HG02623 (cell line): ENCODE measurements at regions not wholly inside any gene's neighbourhood (a gene's known extent, or its start where the extent isn't known, plus 50 kb on each side); places are given as distances from the start of the nearest gene placed in this dataset.

ENCODE experiments used
- ATAC-seq: cut with Tn5 transposase; IDR thresholded peaks from one replicate; pipeline ENCODE4 v1.9.1; 2021; ENCODE audit warnings: moderate library complexity; ENCODE audit not compliant: unreplicated experiment

DNA sequence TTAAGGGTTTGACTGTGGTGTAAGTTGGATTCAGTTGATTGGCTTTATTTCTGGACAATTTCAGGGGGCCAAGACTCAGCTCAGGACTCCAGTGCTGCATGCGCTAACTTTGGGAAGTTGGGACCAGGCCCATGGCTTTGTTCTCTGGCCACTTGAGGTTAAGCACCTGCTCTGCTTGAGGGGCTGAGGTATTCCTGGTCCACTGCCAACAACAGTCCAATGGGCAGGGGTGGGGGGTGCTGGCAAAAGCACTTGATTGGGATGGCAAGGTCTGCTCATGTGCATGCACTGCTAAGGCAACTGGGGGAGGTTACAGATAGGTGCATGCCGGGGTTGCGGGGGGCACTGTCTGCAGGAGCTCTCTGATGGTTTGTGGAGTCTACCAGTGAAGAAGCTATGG lies 52.6 kb upstream of the ASB17 start:
- ATAC-seq, result no peak

DNA sequence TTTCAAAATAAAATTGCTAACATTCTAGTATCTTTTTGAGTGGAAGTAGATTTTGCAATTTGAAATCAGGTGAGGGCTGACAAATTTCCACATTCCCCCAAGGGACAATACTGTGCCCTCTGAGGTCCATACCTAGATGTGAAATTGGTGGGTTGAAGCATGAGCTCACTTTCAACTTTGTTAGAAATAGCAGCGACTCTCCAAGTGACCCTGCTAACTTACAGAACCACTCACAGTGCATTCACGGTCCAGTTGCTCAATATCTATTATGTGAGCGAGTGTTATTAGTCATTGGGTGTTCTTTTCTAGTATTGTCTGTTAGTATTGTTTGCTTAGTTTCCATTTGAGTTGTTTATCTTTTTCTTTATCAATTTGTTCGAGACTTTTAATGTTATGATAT lies 53.6 kb upstream of the ASB17 start:
- ATAC-seq, result peak; percentile 82

DNA sequence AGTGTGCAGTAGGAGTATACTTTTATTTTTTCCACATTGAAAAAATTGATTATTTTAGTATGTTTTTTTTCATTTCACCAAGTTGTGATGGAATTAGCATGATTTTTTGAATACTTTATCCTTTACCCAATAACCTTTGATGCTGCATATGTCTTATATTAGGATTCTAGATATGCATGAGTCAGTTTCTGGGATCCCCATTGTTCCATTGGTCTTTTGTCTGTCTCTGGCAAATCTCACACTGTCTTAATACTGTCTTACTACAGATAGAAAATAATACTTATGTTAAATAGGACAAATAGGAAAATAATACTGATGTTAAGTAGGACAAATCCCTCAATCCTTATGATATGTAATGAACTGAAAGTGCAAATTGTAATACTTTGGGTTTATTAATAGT lies 54.3 kb upstream of the ASB17 start:
- ATAC-seq, result no peak

DNA sequence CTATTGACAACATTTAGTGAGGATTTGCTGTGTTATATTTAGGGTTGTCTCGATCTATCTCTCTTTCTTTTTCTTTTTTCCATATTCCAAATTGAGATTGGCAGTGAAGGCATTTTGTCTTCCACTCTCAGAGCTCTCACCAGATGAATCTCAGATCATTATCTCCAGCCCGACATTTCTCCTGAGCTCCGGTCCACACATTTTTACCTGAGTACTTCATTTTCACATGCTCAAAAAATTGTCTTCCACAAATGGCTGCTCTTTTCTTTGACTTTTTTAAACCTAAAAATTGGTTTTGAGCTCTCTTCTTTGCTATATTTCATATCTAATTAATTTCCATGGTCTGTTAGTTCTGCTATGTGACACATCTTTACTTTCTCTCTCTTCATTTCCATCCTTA lies 56.9 kb upstream of the ASB17 start:
- no peak for ATAC-seq

DNA sequence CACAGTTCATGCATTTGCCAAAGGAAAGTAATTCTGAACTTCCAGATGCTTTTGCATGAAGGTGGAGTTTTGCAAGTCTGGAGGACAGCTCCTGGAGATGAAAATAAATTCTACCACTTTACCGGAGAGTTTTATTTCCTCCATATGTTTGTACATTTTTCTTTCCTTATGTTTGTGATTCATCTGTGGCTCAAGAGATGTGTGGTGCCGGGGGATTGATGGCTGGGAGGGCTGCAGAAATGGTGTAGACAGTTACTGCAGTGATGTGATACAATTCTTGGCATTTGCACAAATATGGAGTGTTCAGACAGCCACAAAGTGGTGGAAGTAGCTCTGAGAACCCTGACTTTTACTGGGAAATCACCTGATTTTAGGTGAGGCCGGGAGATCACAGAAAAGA lies 58.5 kb upstream of the ASB17 start:
- no peak for ATAC-seq

DNA sequence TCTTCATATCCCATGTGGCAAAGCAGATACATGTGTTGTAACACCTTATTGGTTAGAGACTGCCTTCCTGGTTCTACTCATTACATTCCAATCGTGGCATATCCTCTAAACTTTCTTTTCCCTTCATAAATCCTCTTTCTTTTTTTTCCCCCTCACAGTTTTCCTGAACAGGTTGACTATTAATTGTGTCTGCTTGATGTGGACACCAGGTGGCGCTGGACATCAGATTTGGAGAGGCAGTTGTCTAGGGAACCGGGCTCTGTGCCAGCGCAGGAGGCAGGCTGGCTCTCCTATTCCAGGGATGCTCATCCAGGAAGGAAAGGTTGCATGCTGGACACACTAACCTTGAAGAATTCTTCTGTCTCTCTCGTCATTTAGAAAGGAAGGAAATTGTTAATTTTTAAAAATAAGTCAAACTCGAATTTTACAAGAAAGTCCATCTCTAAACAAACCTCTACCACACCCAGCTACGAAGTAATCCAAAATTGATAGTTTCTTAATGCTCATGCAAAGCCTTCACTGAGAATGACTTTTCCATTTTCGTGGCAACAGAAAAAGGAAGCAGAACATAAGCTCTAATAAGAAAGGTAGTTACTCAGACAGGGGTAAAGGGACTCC lies 59.4 kb upstream of the ASB17 start:
- ATAC-seq, result peak; percentile 88

DNA sequence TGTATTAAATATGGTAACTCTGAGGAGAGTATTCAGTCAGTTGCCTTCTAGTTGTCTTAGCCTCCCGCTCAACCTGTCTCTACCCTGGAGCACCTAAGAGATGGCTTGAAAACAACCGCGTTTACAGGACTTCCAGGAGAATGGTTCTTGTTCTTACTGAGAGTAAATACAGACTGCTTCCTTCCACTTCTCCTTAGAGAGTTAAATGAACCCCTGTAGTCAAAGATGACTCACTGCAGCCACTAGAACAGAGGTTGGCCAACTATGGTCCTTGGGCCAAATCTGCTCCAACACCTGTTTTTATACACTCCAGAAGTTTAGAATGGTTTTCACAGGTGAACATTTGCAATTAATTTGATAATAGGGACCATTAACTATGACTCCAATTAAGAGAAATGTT lies 60.1 kb upstream of the ASB17 start:
- no peak for ATAC-seq

DNA sequence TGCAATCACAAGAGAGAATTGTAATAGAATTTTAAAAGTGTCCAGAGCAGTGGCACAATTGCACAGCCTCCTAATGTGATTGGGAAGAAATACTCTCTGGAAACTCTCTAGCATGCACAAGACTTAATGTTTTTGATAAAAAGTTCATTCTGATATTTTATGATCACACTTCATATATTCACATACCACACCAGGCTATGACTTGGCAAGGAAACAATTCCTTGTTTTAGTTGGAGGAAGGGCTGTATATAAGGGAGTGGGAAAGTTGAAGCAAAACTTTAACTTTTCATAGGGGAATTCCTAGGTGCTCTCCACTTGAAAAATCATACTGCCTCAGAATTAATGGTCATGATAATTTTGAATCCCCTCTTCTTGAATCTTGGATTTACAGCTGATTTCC lies 61.5 kb upstream of the ASB17 start:
- no peak for ATAC-seq

DNA sequence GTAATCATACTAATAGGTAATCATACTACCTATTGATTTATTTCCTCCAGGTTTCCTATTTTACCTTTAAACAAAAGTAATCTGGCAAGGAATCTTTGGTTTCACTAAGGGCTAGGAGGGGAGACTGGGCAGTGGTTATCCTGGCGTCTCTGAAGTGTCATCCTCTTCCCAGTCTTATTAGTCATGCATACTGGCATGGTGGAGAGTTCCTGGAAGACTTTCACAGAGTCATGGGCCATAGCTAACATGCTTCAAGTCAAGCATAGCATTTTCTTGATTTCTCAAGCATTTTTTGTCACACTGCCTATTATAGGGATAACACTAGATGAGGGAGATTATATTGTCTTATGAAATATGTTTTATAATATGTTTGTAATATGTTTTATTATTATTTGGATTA lies 64.0 kb upstream of the ASB17 start:
- no peak for ATAC-seq

DNA sequence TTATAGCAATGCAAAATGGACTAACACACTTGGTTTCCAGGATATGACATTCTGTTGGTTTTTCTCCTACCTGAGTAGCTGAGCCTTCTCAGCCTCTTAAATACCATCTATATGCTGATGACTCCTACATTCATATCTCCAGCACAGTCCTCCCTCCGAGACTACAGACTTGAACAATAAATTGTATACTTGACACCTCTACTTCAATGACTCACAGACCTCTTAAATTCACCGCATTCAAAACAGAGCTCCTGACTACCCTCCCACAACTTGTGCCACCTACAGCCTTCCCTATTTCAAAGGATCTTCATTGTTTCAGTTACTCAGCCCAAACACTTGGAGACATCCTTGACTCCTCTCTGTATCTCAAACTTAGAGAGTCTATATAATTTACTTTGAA lies 66.8 kb upstream of the ASB17 start:
- no peak for ATAC-seq

DNA sequence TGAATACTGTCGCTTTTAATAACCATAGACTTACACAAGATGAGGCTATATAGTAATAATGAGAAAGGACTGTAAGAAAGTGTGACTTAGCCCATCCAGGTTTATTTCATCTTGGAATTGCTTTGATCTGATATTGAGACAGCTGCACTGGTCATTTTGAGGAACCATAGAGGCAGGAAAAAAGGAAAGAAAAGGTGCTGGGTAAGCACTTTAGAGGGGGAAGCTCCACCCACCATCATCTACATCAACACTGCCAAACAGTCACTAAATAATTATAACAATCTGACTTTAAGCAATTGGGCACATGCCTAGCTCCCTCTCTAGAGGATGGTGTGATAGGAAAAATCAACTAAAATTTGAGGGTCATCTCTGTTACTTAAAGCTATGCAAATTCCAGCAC lies 70.6 kb upstream of the ST6GALNAC3 start:
- no peak for ATAC-seq

DNA sequence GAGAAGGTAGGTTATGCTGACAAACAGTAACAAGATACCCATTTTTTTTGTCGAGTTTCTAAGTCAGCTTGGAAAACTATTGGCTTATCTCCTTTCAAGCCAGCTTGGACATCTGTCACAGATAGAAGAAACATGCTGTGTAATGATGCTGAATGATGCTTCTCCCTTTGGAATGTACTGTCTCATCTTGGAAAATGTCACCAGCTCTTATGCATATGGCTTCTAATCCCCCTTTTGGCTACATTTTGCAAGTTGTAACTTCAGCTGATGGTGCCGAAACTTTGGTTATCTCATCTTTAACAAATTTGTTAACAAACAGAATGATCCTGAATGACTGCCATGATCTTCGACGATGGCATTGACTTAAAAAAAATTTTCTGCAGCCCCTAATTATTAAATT lies 68.8 kb upstream of the ST6GALNAC3 start:
- no peak for ATAC-seq

DNA sequence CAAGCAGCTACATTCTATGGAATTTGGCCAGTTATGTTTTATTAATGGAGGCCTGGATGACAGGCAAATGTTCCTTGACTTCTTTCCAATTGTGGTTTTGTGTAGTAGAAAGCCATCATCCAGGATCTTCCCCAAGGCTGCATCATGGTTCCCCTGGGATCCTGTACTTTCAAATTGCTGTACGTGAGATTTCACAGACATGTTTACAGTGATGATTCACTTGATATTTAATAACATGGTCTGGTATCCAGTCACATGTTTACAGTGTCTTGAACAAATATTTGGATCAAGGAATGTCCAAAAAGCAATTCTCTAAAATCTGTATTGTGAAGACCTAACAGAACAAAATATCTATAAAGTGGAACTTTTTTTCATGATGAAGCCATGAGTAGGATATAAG lies 68.3 kb upstream of the ST6GALNAC3 start:
- ATAC-seq, result no peak

DNA sequence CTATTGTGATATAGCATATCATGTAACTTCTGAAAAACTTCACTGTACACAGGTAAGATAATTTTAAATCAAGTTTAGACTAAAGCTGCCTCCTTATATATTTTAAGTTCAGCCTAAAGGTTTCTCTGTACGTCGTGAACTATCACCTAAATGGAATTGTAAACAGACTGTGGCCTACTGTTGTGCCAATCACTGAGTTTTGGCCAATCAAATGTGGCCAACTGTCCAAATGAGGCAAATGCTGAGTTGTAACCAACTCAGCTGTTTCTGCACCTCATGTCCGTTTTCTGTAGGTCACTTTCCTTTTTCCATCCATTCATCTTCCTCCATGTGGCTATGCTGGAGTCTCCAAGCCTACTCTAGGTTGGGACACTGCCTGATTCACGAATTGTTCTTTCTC lies 63.7 kb upstream of the ST6GALNAC3 start:
- no peak for ATAC-seq

DNA sequence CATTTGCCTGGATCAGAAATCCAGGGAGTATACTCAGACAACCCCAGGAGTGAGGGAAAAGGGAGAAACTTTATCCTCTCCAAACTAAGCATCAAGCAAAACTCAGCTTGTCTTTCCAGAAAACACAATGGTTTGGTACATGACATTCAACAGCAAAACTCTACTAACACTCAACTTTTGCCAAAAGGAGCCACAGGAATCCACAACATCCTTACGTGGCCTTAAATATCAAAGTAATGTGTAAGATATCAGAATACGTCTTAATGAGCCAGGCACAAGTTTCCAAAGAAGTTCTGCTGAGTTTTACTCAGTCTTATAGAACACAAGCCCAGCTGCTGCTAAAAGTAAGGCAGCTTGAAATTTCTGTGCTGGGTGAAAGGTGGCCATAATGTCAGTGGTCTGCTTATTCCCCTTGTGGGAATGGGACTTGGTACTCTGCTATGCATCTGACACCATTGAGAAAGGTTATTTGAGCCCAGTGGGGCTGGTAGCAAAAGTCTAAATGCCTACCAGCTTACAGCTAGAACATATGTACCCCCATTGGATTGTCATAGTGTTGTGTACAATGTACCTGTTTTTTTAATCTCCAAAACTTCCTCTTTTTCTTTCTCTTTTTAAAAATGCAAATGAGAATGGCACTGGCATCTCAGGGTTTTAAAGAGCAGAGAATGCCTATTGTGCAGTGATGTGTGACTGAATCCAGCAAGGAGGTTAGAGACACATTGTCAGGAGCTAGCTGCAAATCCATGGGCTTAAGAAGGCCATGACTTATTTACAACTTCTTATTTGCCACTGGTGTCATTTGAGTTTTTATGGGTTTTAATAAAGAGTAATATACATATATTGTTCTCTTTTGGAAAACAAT lies 62.0 kb upstream of the ST6GALNAC3 start:
- ATAC-seq, result no peak

DNA sequence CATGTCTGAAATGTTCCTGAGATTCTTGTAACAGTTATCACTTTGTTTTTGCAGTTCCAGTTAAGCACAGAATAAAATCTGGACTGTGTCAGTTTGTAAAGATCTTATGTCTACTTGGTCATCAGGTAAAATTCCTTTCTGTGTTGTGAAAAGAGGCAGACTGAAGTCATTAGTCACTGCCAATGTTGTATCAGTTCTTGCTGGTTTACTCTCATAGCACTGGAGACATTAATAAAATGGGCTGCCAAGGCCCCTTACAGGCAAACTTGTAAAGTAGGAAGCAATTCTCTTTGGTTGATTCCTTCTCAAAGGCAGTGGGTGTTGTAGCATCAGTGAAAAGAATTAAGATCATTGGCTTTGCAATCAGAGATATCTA lies 61.4 kb upstream of the ST6GALNAC3 start:
- ATAC-seq, result no peak

DNA sequence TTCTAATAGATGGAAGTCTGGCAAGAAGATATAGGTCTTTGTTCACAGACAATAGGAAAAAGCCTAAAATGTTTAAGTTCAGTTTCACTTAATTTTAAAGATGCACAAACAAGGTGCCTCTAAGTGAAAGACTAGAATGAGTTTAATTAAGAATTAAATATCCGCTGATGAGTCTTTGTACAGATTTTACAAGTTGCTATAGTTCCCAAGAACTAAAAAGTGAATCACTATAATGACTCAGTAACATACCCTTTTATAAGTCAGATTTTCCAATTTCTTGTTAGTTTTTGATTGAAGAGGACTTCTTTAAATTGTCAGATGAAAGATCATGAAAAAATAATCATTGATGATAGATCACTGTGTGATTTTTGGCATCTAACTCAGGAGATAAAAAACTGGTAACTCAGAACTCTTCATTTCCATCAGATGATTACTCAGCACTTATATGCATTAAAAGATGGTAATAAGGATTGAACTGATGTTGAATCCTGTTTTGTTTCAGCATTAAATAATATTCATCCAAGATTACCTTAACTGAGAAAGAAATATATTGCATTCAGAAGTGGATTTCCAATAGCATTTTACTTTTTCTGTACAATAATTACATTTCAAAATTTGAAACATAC lies 59.0 kb upstream of the ST6GALNAC3 start:
- no peak for ATAC-seq

DNA sequence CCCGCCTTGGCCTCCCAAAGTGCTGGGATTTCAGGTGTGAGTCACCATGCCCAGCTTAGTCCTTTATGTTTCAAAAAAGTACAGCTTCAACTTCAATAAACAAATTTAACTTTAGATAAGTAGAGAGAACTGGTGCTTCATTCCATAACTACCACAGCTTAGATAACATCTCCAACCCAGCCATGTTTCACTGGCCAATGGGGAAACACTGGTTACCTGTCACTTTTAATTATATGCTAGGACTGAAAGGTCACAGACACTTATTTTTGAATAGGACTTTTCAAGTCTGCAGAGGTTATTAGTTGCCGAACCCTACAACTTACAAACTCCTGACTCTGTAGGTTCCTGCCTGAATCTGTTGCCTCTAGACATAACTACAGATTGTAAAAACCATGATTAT lies 56.5 kb upstream of the ST6GALNAC3 start:
- ATAC-seq, result no peak

DNA sequence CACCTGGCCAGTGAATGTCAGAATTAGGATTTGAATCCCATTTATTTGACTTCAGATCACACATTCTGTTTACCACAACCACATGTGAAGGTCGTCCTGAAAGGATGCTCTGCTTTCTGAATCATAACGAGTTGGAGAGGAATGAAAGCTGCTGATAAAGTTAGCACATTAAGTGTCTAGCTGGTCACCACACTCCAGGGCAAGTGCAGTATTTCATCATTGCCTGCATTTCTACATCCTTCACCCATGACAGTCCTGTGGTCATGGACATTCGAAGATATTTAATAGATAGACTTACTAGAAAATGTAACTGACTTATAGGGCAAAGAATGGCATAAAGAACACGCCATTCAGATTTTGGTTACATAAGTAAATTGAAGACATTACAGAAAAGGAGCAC lies 52.7 kb upstream of the ST6GALNAC3 start:
- no peak for ATAC-seq

DNA sequence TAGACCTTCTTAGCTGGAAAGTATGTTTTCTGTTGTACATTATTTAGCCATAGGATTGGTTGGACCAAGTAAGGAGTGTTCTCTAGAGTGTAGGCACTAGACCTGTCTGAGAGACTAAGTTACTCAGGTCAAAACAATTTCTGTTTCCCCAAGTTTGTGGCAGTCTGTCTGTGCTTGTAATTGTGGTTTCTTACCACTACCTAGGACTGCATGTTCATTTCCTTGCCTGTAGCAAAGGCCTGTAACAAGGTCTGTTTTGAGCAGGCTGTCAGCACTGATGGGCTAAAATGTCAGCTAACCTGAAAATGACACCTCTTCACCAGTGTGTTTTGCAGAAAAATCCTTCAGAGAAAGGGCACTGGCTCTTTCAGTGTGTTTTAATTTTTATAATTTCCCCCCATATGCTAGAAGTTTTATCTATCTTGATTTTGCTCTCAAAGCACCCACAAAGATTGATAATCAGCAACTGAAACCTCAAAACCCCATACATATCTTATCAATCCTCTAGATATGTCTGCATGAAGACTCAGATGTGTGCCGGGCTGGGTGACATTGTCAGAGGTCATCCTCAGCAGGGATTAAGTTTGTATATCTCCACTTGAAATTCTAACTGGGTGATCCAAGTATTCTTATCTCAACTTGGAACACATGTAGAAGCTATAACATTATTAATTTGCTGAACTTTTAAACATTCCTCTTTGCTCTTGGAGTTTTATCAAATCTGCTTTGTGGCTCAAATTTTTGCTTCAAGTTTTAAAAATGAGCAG lies 50.7 kb upstream of the ST6GALNAC3 start:
- no peak for ATAC-seq
